ENCODE measurements at regions not wholly inside any gene's neighbourhood (a gene's known extent, or its start where the extent isn't known, plus 50 kb on each side); places are given as distances from the start of the nearest gene placed in this dataset.

- peak; percentile 22 for DNase-seq (ENCODE audit: low read depth)
Observed at GRCh38 chr7:12783421-12784095, 96.1 kb downstream of the ARL4A start.

GRCh38 chr7:12785473-12785872 is 98.0 kb downstream of the ARL4A start:
- no peak for DNase-seq (ENCODE audit: low read depth)

GRCh38 chr7:12786494-12786893 is 99.1 kb downstream of the ARL4A start:
- DNase-seq (ENCODE audit: low read depth) = no peak

DNA sequence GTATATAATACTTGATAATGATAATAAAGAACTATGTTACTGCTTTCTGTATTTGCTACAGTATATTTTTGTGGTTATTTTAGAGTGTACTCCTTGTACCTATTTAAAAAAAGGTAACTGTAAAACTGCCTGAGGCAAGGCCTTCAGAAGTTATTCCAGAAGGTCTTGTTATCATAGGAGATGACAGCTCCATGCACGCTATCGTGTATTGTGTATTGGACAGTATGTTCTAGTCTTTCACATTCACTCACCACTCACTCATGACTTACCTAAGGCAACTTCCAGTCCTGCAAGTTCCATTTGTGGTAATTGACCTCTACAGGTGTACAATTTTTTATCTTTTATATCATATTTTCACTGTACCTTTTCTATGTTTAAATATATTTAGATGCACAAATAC is 100.7 kb downstream of the ARL4A start:
- DNase-seq (ENCODE audit: low read depth) = no peak

GRCh38 chr7:12788591-12788990 is 101.2 kb downstream of the ARL4A start:
- DNase-seq (ENCODE audit: low read depth) = no peak

GRCh38 chr7:12794722-12795302 is 107.4 kb downstream of the ARL4A start:
- no peak for DNase-seq (ENCODE audit: low read depth)

DNA sequence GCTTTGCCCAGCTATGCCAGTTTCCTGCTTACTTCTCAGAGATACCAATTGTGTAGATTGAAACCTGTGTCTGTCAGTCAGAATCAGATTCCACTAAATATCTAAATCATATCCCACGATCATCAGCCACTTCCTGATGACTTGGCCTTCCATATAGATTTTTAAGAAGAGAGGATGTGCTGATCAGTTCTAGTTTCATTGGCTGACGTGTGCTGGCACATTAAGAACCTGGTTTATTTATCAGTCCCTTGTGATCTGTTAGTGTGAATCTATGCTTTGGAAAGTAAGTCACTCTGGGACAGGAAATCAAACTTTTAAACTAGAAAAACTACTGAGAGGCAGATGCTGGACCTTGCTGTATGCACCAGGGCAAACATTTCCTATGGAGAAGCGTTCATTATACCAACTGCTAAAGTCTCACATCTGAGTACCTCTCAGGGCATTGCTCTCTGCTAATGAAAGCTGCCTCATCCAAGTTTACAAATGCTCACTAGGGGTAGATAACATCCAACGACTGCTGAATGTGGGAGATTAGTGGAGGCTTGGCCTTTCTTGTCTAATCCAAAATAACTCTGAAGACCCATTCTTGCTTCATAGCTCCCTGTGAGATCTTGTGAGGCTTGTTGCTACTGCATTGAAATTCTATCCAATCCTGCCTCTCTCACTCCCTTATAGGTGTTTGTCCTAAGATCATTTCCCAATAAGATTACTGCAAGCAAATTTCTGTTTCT is 109.1 kb downstream of the ARL4A start:
- DNase-seq (ENCODE audit: low read depth) = no peak

DNA sequence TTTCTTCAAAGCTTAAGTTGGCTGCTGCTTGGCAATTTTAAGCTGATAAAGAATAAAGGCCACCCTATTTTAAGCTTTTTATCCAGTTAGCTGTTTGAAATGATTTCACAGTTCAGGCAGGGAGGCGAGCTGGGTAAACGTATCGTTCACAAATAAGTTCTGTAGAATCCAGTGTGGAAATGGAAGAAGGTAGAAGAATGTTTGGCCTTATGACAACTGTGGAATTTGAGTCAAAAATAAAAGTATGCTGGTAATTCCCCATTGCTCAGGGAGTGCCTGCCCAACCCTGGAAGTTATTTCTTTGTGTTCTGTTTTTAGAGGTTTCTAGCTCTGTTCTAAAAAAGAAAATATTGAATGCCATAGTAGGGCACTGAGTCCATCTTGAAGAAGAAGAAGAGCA is 113.1 kb downstream of the ARL4A start:
- DNase-seq (ENCODE audit: low read depth) = no peak

DNA sequence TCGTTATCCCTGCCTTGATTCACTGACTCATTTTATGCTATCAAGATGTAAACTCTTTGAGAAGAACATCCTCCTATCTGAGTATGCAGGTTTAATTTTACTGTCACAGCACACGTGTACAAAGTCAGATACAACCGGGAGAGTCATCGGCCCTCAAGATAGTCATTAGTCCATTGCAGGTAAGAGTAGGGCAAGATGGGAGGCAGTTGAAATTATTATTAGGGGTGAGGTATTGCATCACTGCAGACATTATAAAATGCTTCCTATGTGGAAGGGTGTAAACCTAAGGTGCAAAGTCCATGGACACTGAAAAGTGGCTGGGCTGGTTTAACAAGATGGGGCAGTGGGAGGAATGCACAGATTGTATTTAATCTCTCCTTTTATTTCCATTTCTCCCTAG is 113.7 kb downstream of the ARL4A start:
- no peak for DNase-seq (ENCODE audit: low read depth)

DNA sequence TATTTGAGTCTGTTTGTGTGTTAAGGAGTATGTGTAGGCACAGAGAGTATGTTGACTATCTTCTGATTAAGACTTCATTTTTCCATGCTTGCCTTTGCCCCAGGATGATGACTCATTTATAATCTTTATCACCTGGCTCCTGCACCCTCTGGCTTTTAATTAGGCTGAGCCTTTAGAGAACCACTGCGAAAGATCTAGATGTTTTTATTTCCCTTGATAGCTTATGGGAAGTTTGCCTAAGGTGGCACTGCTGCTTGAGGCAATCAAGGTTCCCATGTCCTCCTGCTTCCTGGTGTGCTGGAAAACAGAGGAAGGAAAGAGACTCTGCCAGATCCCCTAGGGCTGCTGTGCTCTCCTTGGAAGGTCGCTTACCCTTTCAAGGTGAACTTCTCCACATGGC is 114.6 kb downstream of the ARL4A start:
- no peak for DNase-seq (ENCODE audit: low read depth)

DNA sequence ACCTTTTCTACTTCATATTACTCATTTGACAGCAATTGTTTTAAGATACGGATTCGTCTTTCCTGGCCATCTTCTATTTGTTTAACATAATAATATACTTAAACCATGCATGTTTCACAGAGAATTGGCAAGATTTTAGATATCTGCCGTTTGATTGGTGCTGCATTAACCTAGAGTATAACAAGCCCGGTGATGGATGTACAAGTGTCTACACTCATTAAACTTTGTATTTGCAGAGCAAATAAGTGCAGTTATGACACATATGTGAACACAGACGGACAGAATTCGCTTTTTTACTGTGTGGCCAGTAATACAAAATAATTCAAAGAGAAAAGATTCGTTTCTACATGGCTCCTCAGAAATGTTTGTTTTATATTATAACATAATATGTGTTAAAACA is 116.1 kb downstream of the ARL4A start:
- DNase-seq (ENCODE audit: low read depth) = no peak

DNA sequence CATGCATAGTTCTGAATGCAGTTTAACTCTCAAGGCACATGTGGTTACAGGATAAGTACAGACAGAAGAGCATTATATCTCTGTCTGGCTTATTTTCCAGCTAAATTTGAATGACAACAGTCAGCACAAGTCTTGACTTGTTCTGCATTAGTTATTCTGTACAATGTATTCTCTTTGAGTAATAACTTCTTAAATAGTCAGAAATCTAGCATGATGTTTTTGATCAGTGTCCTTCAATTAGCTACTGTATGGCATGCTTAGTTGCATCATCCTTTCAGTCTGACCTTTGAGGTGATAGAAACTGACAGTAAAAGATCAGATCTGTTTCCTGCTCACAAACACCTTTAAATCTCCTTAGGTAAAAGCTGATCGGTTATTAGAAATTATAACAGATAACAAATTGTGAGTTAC is 118.1 kb downstream of the ARL4A start:
- no peak for DNase-seq (ENCODE audit: low read depth)

DNA sequence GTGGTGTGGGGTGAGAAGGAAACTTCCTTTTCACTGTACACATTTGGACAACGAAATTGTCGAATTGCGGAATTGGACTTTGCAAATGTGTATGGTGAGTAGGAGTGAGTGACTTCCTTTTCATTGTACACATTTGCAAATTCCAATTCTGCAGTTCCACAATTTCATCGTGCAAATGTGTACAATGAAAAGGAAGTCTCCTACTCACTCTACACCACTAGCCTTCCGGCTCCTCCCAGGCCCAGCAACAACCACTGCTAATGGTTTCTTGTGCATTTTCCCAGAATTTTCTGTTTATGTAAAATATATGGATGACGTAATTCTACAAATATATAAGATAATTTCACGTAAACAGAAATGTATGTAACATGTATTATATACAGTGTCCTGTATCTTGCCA is 118.5 kb downstream of the ARL4A start:
- no peak for DNase-seq (ENCODE audit: low read depth)

DNA sequence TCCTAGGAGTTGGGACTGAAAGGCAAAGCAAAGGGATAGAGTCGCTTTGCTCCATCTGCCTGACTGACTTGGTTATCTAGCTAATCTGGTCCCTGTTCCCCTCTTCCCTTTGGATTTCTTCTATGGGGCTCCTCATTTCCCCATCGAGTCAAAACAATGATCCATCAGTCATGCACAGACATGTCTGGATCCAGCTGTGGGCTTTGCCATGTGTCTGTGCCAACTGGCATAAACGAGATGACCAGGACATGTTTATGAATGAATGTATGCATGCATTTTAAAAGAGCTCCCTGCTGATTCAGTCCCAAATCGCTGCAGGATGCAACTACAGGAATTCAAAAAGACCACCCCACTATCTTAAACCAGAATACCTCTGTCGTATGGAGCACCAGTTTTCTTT is 122.0 kb downstream of the ARL4A start:
- no peak for DNase-seq (ENCODE audit: low read depth)

DNA sequence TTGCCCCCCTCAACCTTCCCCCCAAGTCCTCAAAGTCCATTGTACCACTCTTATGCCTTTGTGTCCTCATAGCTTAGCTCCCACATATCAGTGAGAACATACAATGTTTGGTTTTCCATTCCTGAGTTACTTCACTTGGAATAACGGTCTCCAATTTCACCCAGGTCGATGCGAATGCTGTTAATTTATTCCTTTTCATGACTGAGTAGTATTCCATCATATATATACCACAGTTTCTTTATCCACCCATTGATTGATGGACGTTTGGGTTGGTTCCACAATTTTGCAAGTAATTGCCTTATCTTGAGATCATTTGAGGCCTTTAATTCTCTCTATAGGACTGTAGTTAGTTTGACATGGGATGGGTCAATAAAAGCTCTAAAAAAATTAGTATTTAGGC is 124.7 kb downstream of the ARL4A start:
- DNase-seq (ENCODE audit: low read depth) = no peak

GRCh38 chr7:12814107-12814506 is 126.7 kb downstream of the ARL4A start:
- no peak for DNase-seq (ENCODE audit: low read depth)

DNA sequence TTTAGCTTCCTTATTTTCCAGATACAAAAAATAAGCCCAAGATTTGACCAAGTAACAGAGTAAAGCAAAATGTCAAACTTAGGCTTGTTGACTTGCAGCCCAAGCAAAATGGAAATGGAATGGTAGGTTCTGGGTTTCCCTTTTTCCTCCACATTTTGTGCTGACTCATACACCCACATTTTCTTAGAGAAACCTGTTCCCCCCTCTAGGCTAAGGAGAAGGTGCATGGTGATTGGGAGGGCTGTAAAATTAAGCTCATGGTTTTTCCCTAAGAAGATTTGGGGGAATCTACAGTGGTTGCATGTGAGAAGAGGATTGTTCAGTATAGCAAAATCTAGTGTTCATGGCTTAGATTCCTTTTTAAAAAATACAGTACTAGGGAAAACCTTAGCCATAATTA is 127.4 kb downstream of the ARL4A start:
- DNase-seq (ENCODE audit: low read depth) = no peak

DNA sequence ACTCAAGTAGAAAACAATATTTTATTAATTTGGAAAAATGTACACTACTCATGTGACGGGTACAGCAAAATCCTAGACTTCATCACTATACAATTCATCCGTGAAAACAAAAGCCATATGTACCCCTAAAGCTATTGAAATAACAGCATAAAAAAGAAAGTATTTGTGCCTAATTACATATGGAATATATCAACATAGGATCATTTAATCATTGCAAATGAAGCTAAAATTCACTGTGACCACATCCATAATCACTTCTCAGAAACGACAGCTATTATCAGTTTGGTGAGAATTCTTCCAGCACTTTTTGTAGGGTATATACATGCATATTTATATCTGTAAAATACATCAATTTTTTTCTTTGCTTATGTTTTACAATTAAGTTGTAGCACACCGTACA is 128.0 kb downstream of the ARL4A start:
- DNase-seq (ENCODE audit: low read depth) = no peak

- no peak for DNase-seq (ENCODE audit: low read depth)
Observed at GRCh38 chr7:12815871-12816270, 128.4 kb downstream of the ARL4A start.

- DNase-seq (ENCODE audit: low read depth) = no peak
Observed at GRCh38 chr7:12820777-12821176, 133.3 kb downstream of the ARL4A start.

DNA sequence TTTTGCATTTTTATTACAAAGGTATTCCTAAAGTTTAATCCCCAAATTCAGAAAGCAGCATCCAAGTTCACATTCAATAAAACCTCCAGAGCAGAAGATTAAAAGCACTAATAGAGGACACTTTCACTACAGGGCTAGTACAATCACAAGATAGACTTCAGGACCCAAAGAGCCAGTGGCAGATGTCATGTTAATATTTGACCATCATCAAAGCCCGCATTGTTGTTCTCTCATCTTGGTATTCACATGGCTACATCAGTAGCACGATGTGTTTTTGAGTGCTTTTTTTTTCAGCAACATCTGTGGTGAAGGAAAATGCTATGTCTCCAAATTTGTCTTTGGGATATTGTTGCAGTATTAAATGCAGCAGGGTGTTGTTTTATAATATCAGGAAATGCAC is 134.3 kb downstream of the ARL4A start:
- no peak for DNase-seq (ENCODE audit: low read depth)

DNA sequence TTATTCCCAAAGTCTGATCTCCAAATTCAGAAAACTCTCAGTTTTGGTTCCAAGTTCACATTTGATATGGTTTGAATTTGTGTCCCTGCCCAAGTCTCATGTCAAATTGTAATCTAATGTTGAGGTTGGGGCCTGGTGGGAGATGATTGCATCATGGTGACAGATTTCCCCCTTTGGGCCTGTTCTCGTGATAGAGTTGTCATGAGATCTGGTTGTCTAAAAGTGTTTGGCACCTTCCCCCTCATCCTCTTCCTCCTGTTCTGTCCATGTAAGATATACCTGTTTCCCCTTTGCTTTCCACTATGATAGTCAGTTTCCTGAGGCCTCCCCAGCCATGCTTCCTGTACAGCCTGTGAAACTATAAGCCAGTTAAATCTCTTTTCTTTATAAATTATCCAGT is 138.6 kb downstream of the ARL4A start:
- no peak for DNase-seq (ENCODE audit: low read depth)

GRCh38 chr7:12827219-12827821 is 139.9 kb downstream of the ARL4A start:
- DNase-seq (ENCODE audit: low read depth) = no peak
